ENCODE measurements at regions not wholly inside any gene's neighbourhood (a gene's known extent, or its start where the extent isn't known, plus 50 kb on each side); places are given as distances from the start of the nearest gene placed in this dataset.

DNA sequence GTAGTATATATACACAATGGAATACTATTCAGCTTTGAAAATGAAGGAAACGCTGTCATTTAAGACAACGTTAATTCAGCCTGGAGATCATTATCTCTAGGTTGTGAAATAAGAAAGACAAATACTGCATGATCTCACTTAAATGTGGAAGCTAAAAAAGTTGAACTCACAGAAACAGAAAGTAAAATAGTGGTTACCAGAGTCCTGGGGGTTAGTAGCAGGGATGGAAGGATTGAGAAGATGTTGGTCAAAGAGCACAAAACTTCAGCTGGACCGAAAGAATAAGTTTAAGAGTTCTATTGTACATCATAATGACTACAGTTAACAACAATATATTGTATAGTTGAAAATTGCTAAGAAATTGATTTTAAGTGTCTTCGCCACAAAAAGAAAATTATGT, 670.3 kb downstream of the NR4A2 start:
- no peak for TF ChIP-seq CTCF (IDR thresholded peaks at IDR 0.05; ENCODE audit: extremely low read depth, missing control alignments)
- no peak for DNase-seq (ENCODE audit: low spot score)

GRCh38 chr2:155653176-155653575, 679.3 kb downstream of the NR4A2 start:
- no peak for TF ChIP-seq CTCF (IDR thresholded peaks at IDR 0.05; ENCODE audit: extremely low read depth, missing control alignments)
- DNase-seq (ENCODE audit: low spot score), result no peak

GRCh38 chr2:155651851-155652250, 680.7 kb downstream of the NR4A2 start:
- no peak for TF ChIP-seq CTCF (IDR thresholded peaks at IDR 0.05; ENCODE audit: extremely low read depth, missing control alignments)
- no peak for DNase-seq (ENCODE audit: low spot score)

DNA sequence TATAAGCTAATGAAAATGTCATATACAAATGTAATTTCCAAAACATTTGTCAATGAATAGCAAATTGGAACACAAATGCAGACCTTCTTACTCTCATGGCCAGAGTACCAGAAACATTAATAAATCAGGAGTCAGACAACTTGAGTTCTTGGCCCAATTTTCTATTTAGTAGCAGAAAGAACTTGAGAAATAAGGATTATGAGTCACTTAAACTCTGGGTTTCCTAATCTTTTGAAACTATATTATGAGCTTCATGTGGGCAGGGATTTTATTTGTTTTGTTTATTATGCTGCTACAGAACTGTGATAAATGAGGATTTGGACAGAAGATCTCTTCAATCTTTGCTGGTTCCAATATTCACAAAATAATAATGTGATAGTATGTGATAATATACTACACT, 686.7 kb downstream of the NR4A2 start:
- no peak for TF ChIP-seq CTCF (IDR thresholded peaks at IDR 0.05; ENCODE audit: extremely low read depth, missing control alignments)
- DNase-seq (ENCODE audit: low spot score), result no peak

- DNase-seq (ENCODE audit: low spot score), result no peak
- TF ChIP-seq CTCF (IDR thresholded peaks at IDR 0.05; ENCODE audit: extremely low read depth, missing control alignments), result no peak
These were observed 689.3 kb downstream of the NR4A2 start for GRCh38 chr2:155643056-155643775.

GRCh38 chr2:155633887-155634570, 698.5 kb downstream of the NR4A2 start:
- no peak for TF ChIP-seq CTCF (IDR thresholded peaks at IDR 0.05; ENCODE audit: extremely low read depth, missing control alignments)
- no peak for DNase-seq (ENCODE audit: low spot score)

GRCh38 chr2:155633060-155633839, 699.3 kb downstream of the NR4A2 start:
- DNase-seq (ENCODE audit: low spot score), result no peak
- TF ChIP-seq CTCF (IDR thresholded peaks at IDR 0.05; ENCODE audit: extremely low read depth, missing control alignments), result no peak

Measured in GM20000 (cell line).